ENCODE measurements at regions not wholly inside any gene's neighbourhood (a gene's known extent, or its start where the extent isn't known, plus 50 kb on each side); places are given as distances from the start of the nearest gene placed in this dataset.

- Mint-ChIP-seq H3K27ac (ENCODE audit: unreplicated experiment) (no peak overlapping the region), H3K27me3 (ENCODE audit: unreplicated experiment) (no peaks in the 10 kb centered on the region), H3K4me3 (ENCODE audit: unreplicated experiment) (no peak overlapping the region), H3K36me3 (ENCODE audit: unreplicated experiment) (no peaks in the 10 kb centered on the region), H3K4me1 (ENCODE audit: low read depth, unreplicated experiment) (no peaks in the 10 kb centered on the region), H3K9me3 (ENCODE audit: unreplicated experiment) (no peaks in the 10 kb centered on the region)
- no peak for DNase-seq
- no peak for TF ChIP-seq CTCF (IDR thresholded peaks at IDR 0.05; ENCODE audit: partially characterized antibody, unreplicated experiment)
These were observed 298.1 kb upstream of the NECTIN3 start for GRCh38 chr3:110773413-110773954.

- no peak for DNase-seq
- Mint-ChIP-seq H3K36me3 (ENCODE audit: unreplicated experiment) (no peaks in the 10 kb centered on the region), H3K4me1 (ENCODE audit: low read depth, unreplicated experiment) (no peaks in the 10 kb centered on the region), H3K9me3 (ENCODE audit: unreplicated experiment) (no peaks in the 10 kb centered on the region), H3K27ac (ENCODE audit: unreplicated experiment) (no peak overlapping the region), H3K4me3 (ENCODE audit: unreplicated experiment) (no peak overlapping the region), H3K27me3 (ENCODE audit: unreplicated experiment) (no peaks in the 10 kb centered on the region)
- no peak for TF ChIP-seq CTCF (IDR thresholded peaks at IDR 0.05; ENCODE audit: partially characterized antibody, unreplicated experiment)
These were observed 296.9 kb upstream of the NECTIN3 start for GRCh38 chr3:110774496-110775265.

GRCh38 chr3:110779581-110779980, 292.0 kb upstream of the NECTIN3 start:
- no peaks in the 10 kb centered on the region for H3K4me1 Mint-ChIP-seq (ENCODE audit: low read depth, unreplicated experiment)
- no peak overlapping the region for H3K27ac Mint-ChIP-seq (ENCODE audit: unreplicated experiment)
- TF ChIP-seq CTCF (IDR thresholded peaks at IDR 0.05; ENCODE audit: partially characterized antibody, unreplicated experiment): no peak
- H3K9me3 Mint-ChIP-seq (ENCODE audit: unreplicated experiment): no peaks in the 10 kb centered on the region
- no peaks in the 10 kb centered on the region for H3K27me3 Mint-ChIP-seq (ENCODE audit: unreplicated experiment)
- H3K36me3 Mint-ChIP-seq (ENCODE audit: unreplicated experiment): no peaks in the 10 kb centered on the region
- H3K4me3 Mint-ChIP-seq (ENCODE audit: unreplicated experiment): no peak overlapping the region
- no peak for DNase-seq

- TF ChIP-seq CTCF (IDR thresholded peaks at IDR 0.05; ENCODE audit: partially characterized antibody, unreplicated experiment): no peak
- Mint-ChIP-seq H3K27ac (ENCODE audit: unreplicated experiment) (no peak overlapping the region), H3K27me3 (ENCODE audit: unreplicated experiment) (peaks cover 1% of the 10 kb centered on the region), H3K4me1 (ENCODE audit: low read depth, unreplicated experiment) (no peaks in the 10 kb centered on the region), H3K4me3 (ENCODE audit: unreplicated experiment) (no peak overlapping the region), H3K9me3 (ENCODE audit: unreplicated experiment) (no peaks in the 10 kb centered on the region), H3K36me3 (ENCODE audit: unreplicated experiment) (no peaks in the 10 kb centered on the region)
- DNase-seq: no peak
These were observed 288.1 kb upstream of the NECTIN3 start for GRCh38 chr3:110783541-110783940.

DNA sequence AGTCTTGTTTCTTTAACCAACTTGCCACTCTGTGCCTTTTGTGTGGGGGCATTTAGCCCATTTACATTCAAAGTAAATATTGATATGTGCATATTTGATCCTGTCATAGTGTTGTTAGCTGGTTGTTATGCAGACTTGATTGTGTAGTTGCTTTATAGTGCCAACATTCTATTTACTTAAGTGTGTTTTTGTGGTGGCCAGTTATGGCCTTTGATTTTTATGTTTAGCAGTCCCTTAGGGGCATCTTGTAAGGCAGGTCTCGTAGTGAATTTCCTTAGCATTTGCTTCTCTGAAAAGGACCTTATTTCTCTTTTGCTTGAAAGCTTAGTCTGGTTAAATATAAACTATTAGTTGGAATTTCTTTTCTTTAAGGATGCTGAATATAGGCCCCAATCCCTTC, 282.8 kb upstream of the NECTIN3 start:
- Mint-ChIP-seq H3K27ac (ENCODE audit: unreplicated experiment) (no peak overlapping the region), H3K9me3 (ENCODE audit: unreplicated experiment) (no peaks in the 10 kb centered on the region), H3K27me3 (ENCODE audit: unreplicated experiment) (peaks cover 4% of the 10 kb centered on the region), H3K4me3 (ENCODE audit: unreplicated experiment) (no peak overlapping the region), H3K4me1 (ENCODE audit: low read depth, unreplicated experiment) (no peaks in the 10 kb centered on the region), H3K36me3 (ENCODE audit: unreplicated experiment) (no peaks in the 10 kb centered on the region)
- TF ChIP-seq CTCF (IDR thresholded peaks at IDR 0.05; ENCODE audit: partially characterized antibody, unreplicated experiment): no peak
- DNase-seq: no peak
